Neural cell (in vitro differentiated cells): ENCODE measurements at regions not wholly inside any gene's neighbourhood (a gene's known extent, or its start where the extent isn't known, plus 50 kb on each side); places are given as distances from the start of the nearest gene placed in this dataset.

Experiments used
- EZH2 ChIP-seq: fragments of 200-600, 300-800 bp; shearing (Covaris generic), sonication (generic); IDR thresholded peaks from 2 replicates; pipeline ENCODE4 v1.6.1; 2014; ENCODE audit warnings: antibody characterized with exemption, low read length, borderline replicate concordance, mild to moderate bottlenecking; ENCODE audit not compliant: insufficient read depth, poor library complexity, severe bottlenecking
- TAF1 ChIP-seq: IDR thresholded peaks from 2 replicates; pipeline ENCODE4 v1.6.1; 2012; ENCODE audit warnings: low read depth
- TF ChIP-seq, protein P1 (sequence below): fragments of 450-650 bp; IDR thresholded peaks from 2 replicates; pipeline ENCODE4 v1.5.1; 2014; ENCODE audit warnings: antibody characterized with exemption, mild to moderate bottlenecking, moderate library complexity; ENCODE audit not compliant: poor library complexity, severe bottlenecking
- TF ChIP-seq, protein P2 (sequence below): IDR thresholded peaks from 2 replicates; pipeline ENCODE4 v1.6.1; 2012; ENCODE audit warnings: borderline replicate concordance

DNA sequence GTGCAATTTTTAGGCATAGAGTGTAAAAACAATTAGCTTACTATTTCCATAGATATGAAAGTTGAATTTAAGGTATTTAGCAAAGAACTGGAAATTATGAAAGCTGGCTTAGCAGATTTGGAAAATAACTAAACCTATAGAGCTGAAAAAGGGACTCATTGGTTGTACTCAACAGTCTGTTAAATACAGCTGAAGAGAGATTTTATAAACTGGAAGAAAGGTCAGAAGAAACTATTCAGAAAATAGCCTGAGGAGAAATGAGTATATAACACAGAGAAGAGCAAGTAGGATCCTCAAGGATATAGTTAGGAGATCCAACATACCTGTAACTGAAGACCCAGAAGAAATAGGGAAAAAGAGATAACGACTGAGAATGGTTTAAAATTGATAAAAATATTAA is 97.6 kb upstream of the SLIT3 start:
- TF ChIP-seq, protein P1, sequence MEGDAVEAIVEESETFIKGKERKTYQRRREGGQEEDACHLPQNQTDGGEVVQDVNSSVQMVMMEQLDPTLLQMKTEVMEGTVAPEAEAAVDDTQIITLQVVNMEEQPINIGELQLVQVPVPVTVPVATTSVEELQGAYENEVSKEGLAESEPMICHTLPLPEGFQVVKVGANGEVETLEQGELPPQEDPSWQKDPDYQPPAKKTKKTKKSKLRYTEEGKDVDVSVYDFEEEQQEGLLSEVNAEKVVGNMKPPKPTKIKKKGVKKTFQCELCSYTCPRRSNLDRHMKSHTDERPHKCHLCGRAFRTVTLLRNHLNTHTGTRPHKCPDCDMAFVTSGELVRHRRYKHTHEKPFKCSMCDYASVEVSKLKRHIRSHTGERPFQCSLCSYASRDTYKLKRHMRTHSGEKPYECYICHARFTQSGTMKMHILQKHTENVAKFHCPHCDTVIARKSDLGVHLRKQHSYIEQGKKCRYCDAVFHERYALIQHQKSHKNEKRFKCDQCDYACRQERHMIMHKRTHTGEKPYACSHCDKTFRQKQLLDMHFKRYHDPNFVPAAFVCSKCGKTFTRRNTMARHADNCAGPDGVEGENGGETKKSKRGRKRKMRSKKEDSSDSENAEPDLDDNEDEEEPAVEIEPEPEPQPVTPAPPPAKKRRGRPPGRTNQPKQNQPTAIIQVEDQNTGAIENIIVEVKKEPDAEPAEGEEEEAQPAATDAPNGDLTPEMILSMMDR, result no peak
- TF ChIP-seq TAF1 (no peak), EZH2 (no peak)
- TF ChIP-seq, protein P2, sequence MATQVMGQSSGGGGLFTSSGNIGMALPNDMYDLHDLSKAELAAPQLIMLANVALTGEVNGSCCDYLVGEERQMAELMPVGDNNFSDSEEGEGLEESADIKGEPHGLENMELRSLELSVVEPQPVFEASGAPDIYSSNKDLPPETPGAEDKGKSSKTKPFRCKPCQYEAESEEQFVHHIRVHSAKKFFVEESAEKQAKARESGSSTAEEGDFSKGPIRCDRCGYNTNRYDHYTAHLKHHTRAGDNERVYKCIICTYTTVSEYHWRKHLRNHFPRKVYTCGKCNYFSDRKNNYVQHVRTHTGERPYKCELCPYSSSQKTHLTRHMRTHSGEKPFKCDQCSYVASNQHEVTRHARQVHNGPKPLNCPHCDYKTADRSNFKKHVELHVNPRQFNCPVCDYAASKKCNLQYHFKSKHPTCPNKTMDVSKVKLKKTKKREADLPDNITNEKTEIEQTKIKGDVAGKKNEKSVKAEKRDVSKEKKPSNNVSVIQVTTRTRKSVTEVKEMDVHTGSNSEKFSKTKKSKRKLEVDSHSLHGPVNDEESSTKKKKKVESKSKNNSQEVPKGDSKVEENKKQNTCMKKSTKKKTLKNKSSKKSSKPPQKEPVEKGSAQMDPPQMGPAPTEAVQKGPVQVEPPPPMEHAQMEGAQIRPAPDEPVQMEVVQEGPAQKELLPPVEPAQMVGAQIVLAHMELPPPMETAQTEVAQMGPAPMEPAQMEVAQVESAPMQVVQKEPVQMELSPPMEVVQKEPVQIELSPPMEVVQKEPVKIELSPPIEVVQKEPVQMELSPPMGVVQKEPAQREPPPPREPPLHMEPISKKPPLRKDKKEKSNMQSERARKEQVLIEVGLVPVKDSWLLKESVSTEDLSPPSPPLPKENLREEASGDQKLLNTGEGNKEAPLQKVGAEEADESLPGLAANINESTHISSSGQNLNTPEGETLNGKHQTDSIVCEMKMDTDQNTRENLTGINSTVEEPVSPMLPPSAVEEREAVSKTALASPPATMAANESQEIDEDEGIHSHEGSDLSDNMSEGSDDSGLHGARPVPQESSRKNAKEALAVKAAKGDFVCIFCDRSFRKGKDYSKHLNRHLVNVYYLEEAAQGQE, result no peak
